ENCODE measurements at regions not wholly inside any gene's neighbourhood (a gene's known extent, or its start where the extent isn't known, plus 50 kb on each side); places are given as distances from the start of the nearest gene placed in this dataset.

- no peak for TF ChIP-seq ZNF571 (tag by site-specific recombination; IDR thresholded peaks at IDR 0.05)
- TF ChIP-seq, protein P1, sequence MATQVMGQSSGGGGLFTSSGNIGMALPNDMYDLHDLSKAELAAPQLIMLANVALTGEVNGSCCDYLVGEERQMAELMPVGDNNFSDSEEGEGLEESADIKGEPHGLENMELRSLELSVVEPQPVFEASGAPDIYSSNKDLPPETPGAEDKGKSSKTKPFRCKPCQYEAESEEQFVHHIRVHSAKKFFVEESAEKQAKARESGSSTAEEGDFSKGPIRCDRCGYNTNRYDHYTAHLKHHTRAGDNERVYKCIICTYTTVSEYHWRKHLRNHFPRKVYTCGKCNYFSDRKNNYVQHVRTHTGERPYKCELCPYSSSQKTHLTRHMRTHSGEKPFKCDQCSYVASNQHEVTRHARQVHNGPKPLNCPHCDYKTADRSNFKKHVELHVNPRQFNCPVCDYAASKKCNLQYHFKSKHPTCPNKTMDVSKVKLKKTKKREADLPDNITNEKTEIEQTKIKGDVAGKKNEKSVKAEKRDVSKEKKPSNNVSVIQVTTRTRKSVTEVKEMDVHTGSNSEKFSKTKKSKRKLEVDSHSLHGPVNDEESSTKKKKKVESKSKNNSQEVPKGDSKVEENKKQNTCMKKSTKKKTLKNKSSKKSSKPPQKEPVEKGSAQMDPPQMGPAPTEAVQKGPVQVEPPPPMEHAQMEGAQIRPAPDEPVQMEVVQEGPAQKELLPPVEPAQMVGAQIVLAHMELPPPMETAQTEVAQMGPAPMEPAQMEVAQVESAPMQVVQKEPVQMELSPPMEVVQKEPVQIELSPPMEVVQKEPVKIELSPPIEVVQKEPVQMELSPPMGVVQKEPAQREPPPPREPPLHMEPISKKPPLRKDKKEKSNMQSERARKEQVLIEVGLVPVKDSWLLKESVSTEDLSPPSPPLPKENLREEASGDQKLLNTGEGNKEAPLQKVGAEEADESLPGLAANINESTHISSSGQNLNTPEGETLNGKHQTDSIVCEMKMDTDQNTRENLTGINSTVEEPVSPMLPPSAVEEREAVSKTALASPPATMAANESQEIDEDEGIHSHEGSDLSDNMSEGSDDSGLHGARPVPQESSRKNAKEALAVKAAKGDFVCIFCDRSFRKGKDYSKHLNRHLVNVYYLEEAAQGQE (tag by site-specific recombination; IDR thresholded peaks at IDR 0.05): no peak
- no peak for TF ChIP-seq GLI4 (tag by site-specific recombination; IDR thresholded peaks at IDR 0.05)
- TF ChIP-seq, protein P2, sequence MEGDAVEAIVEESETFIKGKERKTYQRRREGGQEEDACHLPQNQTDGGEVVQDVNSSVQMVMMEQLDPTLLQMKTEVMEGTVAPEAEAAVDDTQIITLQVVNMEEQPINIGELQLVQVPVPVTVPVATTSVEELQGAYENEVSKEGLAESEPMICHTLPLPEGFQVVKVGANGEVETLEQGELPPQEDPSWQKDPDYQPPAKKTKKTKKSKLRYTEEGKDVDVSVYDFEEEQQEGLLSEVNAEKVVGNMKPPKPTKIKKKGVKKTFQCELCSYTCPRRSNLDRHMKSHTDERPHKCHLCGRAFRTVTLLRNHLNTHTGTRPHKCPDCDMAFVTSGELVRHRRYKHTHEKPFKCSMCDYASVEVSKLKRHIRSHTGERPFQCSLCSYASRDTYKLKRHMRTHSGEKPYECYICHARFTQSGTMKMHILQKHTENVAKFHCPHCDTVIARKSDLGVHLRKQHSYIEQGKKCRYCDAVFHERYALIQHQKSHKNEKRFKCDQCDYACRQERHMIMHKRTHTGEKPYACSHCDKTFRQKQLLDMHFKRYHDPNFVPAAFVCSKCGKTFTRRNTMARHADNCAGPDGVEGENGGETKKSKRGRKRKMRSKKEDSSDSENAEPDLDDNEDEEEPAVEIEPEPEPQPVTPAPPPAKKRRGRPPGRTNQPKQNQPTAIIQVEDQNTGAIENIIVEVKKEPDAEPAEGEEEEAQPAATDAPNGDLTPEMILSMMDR (tag by site-specific recombination; IDR thresholded peaks at IDR 0.05): no peak
- TF ChIP-seq ZFP69B (tag by site-specific recombination; IDR thresholded peaks at IDR 0.05): no peak
- TF ChIP-seq YY1 (tag by site-specific recombination; IDR thresholded peaks at IDR 0.05): no peak
- no peak for TF ChIP-seq ZBTB1 (tag by site-specific recombination; IDR thresholded peaks at IDR 0.05)
- TF ChIP-seq, protein P3, sequence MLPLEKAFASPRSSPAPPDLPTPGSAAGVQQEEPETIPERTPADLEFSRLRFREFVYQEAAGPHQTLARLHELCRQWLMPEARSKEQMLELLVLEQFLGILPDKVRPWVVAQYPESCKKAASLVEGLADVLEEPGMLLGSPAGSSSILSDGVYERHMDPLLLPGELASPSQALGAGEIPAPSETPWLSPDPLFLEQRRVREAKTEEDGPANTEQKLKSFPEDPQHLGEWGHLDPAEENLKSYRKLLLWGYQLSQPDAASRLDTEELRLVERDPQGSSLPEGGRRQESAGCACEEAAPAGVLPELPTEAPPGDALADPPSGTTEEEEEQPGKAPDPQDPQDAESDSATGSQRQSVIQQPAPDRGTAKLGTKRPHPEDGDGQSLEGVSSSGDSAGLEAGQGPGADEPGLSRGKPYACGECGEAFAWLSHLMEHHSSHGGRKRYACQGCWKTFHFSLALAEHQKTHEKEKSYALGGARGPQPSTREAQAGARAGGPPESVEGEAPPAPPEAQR (tag by site-specific recombination; IDR thresholded peaks at IDR 0.05): no peak
Measured at GRCh38 chr6:14848019-14848418, 397.9 kb upstream of the JARID2 start.
